ENCODE measurements at regions not wholly inside any gene's neighbourhood (a gene's known extent, or its start where the extent isn't known, plus 50 kb on each side); places are given as distances from the start of the nearest gene placed in this dataset.
"Not testable (repeated sequence)": the region's sequence is repeated elsewhere in the genome, so short reads cannot be mapped to it uniquely, and the experiment has no call there.

DNA sequence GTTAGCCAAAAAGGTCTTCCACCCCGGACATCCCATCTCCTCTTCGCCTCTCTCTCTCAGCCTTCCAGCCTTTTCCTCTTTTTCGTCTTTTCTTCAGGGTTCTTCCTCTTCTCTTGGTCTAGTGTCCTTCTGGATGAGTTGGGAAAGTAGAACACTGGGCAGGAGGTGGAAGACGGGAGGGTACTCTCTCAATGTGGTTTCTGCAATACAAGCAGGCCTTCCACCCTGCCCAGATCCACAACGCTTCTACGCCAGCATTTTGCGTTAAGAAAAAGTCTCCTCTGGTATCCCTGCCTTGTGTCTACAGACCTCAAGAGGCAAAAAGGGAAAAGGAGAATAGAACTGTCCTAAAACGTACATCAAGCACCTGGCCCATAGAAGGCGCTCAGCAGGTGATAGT lies 587.8 kb downstream of the BNC2 start:
- no peak for DNase-seq

DNA sequence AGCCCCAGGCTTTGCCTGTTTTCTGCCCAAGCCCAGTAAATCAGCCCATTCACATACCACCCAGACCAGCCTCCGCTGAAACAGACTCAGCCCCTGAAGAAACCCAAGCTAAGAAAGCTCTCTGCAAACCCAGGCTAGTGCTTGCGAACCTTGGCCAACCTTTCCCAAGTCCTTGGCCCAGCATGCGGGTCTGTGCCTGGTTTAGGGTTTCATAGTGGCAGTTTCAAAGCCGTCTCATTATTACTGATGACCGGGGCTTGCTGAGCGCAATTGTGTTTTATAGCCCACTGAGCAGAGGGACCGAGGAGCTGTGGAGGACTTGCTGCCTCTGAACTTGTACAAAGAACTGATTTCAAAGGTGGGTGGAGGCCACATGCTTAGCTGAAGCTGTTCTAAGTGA lies 584.3 kb downstream of the BNC2 start:
- no peak for DNase-seq

DNA sequence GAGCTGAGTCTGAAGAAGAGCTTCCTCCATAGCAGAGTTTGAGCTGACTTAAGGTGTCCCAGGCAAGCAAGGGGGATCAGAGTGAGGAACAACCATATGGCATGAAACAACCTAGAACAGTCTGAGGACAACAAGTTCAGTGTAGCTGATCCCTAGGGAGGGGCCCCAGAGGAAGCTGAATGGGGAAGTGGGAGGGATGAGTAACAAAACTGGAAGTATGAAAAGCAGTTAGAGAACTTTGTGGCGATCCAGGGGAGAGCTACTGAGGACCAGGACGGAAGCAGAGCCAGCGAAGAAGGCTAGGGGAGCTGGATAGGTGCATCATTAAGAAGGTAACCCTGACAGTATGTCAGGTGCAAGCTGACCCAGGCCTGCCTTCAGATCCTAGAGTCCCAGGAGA lies 580.8 kb downstream of the BNC2 start:
- no peak for DNase-seq

DNA sequence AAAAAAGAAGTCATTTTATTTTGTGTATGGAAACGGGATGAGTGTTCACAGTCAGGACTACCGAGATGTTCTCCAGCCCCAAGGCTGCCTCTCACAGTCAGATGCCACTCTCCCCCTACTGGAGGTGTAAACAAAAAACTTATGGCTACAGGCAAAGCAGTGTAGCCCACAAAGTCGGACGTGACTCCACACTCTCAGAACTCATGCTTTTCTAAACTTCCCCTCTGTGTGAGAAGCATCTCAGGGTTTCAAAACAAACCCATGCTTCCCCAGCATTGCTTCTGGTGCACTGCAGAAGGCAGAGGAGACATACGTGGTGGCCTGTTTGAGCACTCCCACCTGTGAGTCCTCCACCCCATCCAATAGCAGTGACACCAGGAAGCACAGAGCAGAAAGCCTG lies 580.3 kb downstream of the BNC2 start:
- DNase-seq, result no peak

DNA sequence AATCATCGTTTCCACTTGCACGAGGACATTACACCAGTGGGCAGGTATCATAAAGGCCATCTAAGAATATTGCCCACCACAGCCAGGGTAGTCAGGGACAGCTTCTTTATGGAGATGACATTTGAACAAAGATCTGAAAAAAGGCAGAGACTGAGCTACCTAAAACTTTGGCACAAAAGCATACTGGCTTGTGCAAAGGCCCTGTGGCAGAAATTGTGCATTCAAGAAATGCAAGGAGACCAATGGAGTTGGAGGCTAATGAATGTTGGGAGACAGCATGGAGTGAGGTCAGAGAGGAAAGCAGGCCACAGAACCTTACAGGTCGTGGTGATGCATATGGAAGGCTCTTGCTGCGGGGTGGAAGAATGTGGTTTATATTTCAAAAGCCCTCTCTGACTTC lies 578.5 kb downstream of the BNC2 start:
- no peak for DNase-seq

DNA sequence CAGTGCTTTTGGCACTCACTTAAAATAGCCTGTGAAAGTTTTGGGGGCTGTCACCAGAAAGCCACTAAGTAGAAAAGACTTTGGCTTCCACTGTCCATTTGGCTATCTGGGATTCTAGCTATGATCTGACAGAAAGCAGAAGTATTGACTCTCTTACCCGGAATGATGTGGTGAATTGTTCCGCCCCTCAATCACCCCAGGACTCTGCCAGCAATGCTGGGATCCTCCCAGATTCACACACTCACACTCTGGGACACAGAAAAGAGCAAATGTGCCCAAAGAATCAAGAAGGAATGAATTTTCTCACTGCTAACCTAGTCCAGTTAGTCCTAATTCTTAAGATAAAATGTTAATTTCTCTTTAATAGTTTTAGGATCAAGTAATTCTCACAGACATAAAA lies 576.9 kb downstream of the BNC2 start:
- no peak for DNase-seq

DNA sequence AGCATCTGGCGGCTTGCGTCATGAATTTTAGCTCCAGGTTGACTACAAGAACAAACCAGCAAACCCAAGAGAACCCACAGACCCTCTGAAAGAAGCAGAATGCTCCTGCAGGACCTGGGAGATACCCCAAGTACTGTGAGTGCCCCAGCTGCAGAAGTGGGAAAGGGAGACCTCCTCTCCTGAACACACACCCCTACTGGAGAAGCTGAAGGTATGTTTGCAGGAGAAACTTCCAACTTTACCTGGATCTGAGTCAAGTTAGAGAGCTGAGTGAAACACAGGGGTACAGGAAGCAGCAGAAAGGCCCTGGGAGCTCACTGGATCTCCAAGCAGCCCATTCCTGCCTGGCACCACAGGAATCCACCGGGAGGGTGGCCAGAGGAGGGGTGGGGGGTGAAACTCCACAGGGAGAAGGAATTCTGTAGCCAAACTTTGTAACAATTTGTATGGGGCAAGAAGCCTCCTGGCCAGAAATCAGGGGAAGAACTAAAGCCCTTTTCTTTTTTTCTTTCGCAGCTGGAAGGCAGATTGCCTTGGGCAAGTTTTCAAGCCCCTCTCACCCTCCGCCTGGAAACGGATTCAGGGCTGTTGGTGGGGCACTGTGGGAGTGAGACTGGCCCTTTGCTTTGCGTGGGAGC lies 576.2 kb downstream of the BNC2 start:
- no peak for DNase-seq

DNA sequence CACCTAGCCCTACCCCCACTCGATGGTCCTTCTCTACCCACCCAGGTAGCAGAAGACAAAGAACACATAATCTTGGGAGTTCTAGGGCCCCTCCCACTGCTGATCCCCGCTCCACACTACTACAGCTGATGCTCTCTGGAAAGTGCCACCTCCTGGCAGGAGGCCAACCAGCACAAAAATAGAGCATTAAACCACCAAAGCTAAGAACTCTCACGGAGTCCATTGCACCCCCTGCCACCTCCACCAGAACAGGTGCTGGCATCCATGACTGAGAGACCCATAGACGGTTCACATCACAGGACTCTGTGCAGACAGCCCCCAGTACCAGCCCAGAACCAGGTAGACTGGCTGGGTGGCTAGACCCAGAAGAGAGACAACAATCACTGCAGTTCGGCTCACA lies 575.5 kb downstream of the BNC2 start:
- DNase-seq, result not testable (repeated sequence)

DNA sequence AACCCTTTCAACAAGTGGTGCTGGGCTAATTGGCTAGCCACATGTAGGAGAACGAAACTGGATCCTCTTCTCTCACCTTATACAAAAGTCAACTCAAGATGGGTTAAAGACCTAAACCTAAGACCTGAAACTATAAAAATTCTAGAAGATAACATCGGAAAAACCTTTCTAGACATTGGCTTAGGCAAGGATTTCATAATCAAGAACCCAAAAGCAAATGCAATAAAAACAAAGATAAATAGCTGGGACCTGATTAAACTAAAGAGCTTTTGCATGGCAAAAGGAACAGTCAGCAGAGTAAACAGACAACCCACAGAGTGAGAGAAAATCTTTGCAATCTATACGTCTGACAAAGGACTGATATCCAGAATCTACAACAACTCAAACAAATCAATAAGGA lies 571.1 kb downstream of the BNC2 start:
- not testable (repeated sequence) for DNase-seq

DNA sequence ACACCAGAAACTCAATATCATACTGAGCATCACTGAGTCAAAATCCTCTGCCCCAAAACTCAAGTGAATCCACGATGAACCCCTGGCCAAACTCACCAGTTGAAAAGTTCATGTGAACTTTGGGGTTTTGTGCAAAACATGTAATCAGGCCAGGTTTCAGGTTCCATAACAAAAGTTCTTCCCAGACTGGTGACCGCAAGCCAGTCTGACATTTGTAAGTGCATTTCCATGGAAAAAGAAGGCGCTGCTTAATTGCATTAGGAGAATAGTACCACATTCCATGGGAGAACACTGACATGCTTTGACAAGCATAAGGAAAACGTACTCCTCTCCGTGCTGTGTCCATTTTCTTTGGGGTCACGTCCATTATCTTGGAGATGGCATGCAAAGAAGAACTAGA lies 567.0 kb downstream of the BNC2 start:
- no peak for DNase-seq

DNA sequence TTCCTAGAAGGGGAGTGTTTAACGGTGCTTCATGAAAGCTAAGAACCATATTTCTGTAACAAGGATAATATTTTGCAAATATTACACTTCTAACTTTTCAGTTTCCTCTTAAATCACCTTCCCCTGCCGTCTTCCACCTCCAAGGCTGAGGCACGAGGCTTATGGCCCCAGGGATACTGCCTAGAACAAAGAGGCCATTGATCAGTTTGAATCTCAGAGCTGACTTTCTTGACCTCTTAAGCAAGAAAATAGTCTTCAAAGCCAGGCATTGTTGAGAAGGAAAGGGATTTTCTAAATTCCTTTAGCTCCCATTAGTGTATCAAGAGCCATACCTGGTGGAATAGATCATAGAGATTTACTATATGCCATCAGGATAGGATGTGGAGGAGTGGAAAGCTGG lies 566.2 kb downstream of the BNC2 start:
- DNase-seq, result no peak

DNA sequence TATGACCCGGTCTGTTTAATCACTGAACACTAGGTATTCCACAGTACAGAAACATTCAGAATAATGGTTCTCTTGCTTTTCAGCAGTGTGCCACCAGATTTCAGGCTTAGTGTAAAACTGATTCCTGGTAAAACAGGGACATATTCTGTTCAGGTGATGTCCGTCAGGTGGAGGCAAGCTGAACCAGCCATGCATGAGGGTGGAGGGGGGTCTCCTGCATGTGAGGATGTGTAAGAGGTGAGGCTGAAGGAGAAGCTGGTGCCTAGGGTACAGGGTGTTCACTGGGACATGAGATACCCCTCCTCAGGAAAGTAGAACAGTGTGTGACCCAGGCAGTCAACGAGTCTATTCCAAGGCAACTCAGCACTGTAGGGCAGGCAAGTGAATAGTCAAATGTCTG lies 563.9 kb downstream of the BNC2 start:
- DNase-seq, result no peak

DNA sequence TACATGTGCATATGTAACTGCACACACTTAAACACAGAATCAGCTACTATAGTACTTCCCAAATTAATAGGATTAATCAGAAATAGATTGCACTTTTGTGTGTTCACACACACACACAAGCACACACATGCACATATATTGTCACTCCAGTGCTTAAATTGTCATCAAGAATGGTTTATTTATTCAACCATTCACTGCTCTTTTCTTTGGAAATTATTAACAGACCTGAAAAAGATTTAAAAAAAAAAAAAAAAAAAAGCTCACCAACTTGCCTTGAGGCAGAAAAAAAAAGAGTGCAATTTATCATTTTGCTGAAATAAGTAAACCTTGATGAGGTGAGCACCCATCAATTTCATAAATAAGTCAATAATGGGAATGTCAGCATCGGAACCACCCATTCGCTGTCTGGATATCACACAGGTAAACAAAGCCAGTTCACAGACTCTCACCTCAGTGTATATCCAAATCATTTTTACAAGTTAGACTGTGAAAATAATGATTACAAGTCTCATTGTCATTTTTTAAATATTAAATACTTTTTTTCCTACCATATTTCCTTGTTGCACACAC lies 562.8 kb downstream of the BNC2 start:
- DNase-seq, result no peak

DNA sequence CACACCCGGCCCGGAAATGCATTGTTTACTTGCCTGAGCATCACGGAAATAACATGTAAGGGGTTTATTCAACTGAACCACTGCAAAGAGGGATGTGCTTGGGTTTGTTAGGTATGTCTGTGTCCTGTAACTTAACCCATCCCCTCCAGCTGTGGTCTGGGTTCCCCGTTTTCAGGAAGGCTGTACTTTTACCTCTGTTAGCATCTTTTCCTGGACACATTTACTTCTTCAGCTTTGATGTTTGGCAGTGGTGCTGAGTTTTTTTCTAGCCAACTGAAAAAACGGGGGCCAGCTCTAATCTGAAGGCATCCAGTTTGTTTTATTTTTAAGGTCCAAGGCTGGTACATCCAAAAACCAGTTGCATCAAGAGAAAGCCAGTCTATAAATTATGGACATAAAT lies 561.8 kb downstream of the BNC2 start:
- no peak for DNase-seq

DNA sequence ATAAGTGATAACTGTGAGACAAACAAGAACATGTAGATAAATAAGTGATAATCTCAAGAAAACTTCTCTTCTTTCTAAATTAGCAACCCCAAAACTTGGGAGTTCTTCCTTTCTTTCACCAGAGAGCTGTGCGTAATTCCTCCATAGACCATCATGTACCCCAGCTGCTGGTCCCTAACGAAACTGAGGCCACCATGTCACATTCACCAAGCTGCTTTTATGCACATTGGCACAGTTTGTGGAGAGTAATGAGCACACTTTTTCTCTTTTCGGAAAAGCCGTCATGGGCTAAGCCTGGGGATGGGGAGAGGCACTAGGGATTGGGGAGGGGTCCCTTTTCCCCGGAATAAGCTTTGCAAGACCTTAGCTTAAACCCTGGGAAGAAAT lies 561.4 kb downstream of the BNC2 start:
- no peak for DNase-seq

DNA sequence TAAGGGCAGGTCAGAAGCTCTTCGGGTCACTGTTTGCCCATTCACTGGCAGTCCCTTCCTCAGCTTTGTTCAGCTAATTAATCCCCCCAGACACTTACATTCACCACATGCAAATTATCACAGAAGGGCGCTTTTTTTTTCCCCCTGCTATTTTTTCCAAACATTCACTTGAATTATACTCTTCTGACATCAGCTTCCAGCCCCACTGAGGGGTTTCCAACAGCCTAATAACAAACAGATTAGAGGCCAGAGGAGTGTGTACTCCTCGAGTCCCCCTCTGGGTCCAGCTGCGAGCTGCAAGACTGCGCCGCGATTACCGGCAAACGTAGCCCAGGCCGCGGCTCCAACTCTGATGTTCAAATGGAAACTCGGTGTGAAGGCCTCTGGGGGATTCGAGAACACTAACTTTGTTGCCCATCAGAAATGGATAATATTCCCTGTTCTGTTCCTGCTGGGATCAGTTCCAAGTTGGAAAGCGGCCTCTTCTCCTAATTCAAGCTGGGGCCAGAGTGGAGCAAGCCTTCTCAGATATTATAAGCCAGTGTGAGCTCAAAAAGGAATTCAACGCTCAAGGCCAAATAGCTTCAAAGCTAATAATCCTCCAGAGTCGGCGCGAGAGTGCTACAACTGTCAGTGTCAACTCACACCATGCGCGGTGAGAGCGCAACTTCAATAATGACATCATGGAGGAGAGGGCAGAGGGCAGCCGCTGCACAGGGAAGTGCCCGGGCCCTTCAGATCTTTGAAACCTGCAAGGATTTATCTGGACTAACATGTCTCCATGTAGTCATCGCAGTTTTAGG lies 560.8 kb downstream of the BNC2 start:
- DNase-seq, result no peak

DNA sequence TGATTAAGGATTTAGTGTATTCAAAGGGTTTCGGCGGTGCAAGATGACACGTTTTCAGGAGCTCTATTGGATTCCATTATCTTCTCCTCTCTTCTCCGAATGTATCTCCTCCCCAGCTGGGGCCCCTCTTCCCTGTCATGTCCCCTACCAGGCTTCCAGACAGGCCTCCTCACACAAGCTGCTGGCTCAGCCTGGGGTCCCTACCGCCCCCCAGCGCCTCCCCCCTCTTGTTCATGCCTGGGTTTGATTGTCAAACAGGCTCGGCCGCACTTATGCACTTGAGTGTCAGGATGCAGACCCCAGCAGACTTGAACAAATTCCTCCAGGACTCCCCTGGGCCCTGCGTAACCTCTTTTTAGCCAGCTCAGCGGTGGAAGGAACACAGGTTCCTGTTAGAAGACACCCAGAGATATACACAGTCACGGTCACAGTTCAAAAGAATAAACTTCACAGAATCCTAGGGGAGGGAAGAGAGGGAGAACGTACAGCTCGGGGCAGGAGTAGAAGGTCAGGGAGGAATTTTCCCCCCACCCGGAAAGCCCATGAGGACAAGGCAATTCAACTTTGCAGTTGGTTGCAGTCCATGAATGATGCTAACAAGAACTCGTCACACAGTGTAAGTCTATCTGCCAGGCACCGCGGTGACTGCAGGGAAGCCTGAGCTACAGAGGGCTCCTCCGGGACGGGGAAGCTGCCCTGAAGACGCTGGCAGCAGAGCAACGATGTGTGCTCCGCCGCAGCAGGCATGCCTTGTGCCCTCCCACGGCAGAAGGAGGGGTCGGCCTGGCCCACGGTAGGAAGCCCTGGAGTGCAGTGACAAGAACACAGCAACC lies 560.0 kb downstream of the BNC2 start:
- no peak for DNase-seq

DNA sequence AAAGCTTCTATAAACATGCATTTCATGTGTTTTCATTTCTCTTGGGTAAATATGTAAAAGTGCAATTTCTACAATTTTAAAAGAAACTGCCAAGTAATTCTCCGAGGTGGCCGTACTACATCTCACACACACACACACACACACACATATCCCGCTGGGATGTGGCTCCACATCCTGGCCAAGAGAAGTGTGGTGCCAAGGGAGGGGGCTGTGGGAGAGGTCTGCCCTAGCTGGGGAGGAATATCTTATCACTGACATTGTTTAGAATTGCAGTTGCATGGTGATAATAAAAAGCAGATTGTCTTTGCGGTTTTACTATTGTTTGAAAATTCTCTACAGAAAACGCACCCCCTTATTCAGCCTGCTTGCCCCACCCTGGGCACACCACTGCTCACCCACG lies 558.4 kb downstream of the BNC2 start:
- DNase-seq, result no peak

DNA sequence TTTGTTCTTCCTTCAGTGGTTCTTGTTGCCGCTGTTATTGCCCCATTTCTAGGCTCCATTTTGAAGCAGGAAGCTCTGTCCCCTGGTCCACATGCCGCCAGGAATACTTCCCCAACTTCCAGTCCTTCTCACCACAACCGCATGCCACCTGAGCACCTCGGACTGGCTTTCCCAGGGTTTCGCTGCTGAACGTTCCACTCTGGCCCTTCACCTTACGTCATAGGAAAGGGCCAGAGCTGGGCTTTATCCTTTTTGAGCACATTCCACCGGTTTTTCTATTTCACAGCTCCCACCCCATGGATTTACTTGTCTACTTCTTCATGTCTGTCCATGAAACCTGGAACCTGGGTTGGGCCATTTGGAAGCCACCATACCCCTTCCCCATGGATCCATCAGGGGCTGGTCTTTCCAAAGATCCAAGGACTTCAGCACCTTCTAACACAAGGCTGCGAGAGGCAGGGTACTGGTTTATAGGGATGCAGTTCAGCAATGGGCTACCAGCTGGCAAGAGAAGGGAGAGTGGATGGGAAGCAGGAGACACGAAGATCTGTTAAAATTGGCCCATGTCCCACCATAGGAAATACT lies 557.4 kb downstream of the BNC2 start:
- DNase-seq, result no peak

DNA sequence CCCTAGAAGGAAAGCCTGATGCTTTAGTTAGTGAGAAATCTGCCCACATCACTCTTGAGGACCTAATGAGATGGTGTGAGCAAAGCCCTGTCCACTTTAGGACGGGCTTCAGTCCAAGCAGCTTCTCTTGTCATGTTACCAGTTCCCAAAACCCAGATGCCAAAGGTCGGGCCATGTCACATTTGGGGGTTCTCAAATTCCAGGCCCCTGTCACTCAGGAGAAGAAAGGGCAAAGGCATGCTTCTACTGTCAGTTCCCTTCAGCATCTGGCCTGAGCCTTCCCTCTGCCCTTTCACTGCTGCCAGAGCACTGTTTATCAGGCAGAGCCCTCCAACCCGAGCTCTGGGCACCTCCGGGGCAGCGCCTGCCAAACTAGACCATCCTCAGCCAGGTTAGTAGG lies 556.0 kb downstream of the BNC2 start:
- DNase-seq, result no peak

DNA sequence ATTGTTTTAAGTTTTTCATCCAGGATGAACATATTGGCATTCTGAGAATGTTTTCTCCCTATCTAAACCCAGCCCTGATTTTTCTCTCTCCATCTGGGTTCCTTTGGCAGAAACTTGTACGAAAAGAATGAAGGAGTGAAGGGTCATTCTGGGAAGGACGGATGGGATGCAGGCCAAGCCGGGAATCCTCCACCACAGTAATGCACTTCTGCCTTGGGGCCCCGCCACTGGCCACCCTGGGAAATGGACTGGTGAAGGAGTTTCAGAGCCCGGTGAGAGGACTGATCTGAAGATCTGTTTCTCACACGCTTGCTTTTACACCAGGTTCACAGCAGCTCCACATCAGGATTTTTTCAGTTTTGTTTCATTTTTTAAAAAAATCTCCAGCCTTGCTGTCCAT lies 554.8 kb downstream of the BNC2 start:
- DNase-seq, result no peak

DNA sequence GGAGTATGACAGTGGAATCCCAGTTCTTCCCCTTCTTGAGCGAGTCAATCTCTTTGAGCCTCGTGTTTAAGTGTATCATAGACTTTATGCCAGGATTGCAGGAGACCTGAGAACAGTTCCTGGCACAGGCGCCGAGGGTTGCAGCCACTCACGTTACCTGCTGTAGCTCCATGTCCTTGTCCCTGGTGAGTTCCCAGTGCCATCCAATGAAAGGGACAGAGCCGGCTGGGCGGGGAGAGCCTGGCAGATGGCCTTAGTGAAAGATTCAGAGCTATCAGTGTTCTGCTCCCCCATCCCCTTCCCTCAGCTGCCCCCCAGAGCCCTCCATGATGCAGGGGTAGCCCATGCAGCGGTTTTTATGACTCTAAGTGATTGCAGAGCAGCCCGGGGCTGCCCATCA lies 554.0 kb downstream of the BNC2 start:
- DNase-seq, result no peak

Measured in NCI-H1436 (cell line).